ENCODE measurements at regions not wholly inside any gene's neighbourhood (a gene's known extent, or its start where the extent isn't known, plus 50 kb on each side); places are given as distances from the start of the nearest gene placed in this dataset.

GRCh38 chr1:23613191-23614031 lies 54.1 kb upstream of the ID3 start:
- H3K4me3 Mint-ChIP-seq, result no peak overlapping the region
- peak overlapping the region; percentile 61 for H3K27ac ChIP-seq (ENCODE audit: low read length)
- H3K27me3 ChIP-seq (ENCODE audit: control insufficient read depth, insufficient read depth, low read length), result no peaks in the 10 kb centered on the region
- H3K27me3 Mint-ChIP-seq (ENCODE audit: low read depth in 2 of 2), result peaks cover 5 to 10% of the 10 kb centered on the region in 2 donors
- WGBS (ENCODE audit: insufficient coverage), result 17% methylated on average over 11 of the region's 12 CpGs
- H3K4me1 ChIP-seq (ENCODE audit: control insufficient read depth, insufficient read depth, low read length), result peaks cover 26% of the 10 kb centered on the region
- H3K27ac Mint-ChIP-seq, result peak overlapping the region in 1 of 2 donors; percentile 8
- H3K9me3 ChIP-seq (ENCODE audit: control insufficient read depth, insufficient read depth, low read length), result no peaks in the 10 kb centered on the region
- no peaks in the 10 kb centered on the region for H3K36me3 Mint-ChIP-seq
- peaks cover 0 to 12% of the 10 kb centered on the region in 2 donors for H3K4me1 Mint-ChIP-seq
- H3K4me3 ChIP-seq (ENCODE audit: low read length), result no peak overlapping the region
- ATAC-seq, result no peak
- H3K9me3 Mint-ChIP-seq, result no peaks in the 10 kb centered on the region
- DNase-seq, result peak in 1 of 2 donors; percentile 64
- H3K36me3 ChIP-seq (ENCODE audit: control insufficient read depth, insufficient read depth, low read length), result no peaks in the 10 kb centered on the region
- no peak for TF ChIP-seq CTCF (IDR thresholded peaks at IDR 0.05)
- intact Hi-C loops (cut with micrococcal nuclease), result no loop called here

GRCh38 chr1:23611601-23612327 lies 52.5 kb upstream of the ID3 start:
- Histone ChIP-seq H3K27me3 (ENCODE audit: control insufficient read depth, insufficient read depth, low read length) (no peaks in the 10 kb centered on the region), H3K9me3 (ENCODE audit: control insufficient read depth, insufficient read depth, low read length) (no peaks in the 10 kb centered on the region), H3K4me3 (ENCODE audit: low read length) (no peak overlapping the region), H3K36me3 (ENCODE audit: control insufficient read depth, insufficient read depth, low read length) (no peaks in the 10 kb centered on the region), H3K4me1 (ENCODE audit: control insufficient read depth, insufficient read depth, low read length) (peaks cover 25% of the 10 kb centered on the region), H3K27ac (ENCODE audit: low read length) (no peak overlapping the region)
- intact Hi-C loops (cut with micrococcal nuclease), result no loop called here
- H3K9me3 Mint-ChIP-seq, result no peaks in the 10 kb centered on the region
- no peak overlapping the region for H3K4me3 Mint-ChIP-seq
- DNase-seq (peak in 1 of 2 donors; percentile 68), ATAC-seq (no peak)
- H3K27me3 Mint-ChIP-seq (ENCODE audit: low read depth in 2 of 2), result peaks cover 0 to 7% of the 10 kb centered on the region in 2 donors
- 34% methylated on average over 4 of the region's 4 CpGs for WGBS (ENCODE audit: insufficient coverage)
- TF ChIP-seq CTCF (IDR thresholded peaks at IDR 0.05), result no peak
- no peaks in the 10 kb centered on the region for H3K36me3 Mint-ChIP-seq
- H3K4me1 Mint-ChIP-seq, result peaks cover 0 to 12% of the 10 kb centered on the region in 2 donors
- no peak overlapping the region for H3K27ac Mint-ChIP-seq

GRCh38 chr1:23610677-23611076 lies 51.4 kb upstream of the ID3 start:
- H3K27ac ChIP-seq (ENCODE audit: low read length), result no peak overlapping the region
- H3K4me3 Mint-ChIP-seq, result no peak overlapping the region

More at GRCh38 chr1:23610677-23611076, 51.4 kb upstream of the ID3 start:
- no peak for TF ChIP-seq CTCF (IDR thresholded peaks at IDR 0.05)
- Mint-ChIP-seq H3K9me3 (no peaks in the 10 kb centered on the region), H3K36me3 (no peaks in the 10 kb centered on the region), H3K27ac (no peak overlapping the region), H3K27me3 (ENCODE audit: low read depth in 2 of 2) (peaks cover 0 to 4% of the 10 kb centered on the region in 2 donors), H3K4me1 (peaks cover 0 to 12% of the 10 kb centered on the region in 2 donors)
- no peaks in the 10 kb centered on the region for H3K36me3 ChIP-seq (ENCODE audit: control insufficient read depth, insufficient read depth, low read length)
- WGBS (ENCODE audit: insufficient coverage), result 80% methylated on average over 1 of the region's 1 CpG
- intact Hi-C loops (cut with micrococcal nuclease), result no loop called here
- H3K4me1 ChIP-seq (ENCODE audit: control insufficient read depth, insufficient read depth, low read length), result peaks cover 25% of the 10 kb centered on the region
- H3K27me3 ChIP-seq (ENCODE audit: control insufficient read depth, insufficient read depth, low read length), result no peaks in the 10 kb centered on the region
- DNase-seq (no peak), ATAC-seq (no peak)
- no peaks in the 10 kb centered on the region for H3K9me3 ChIP-seq (ENCODE audit: control insufficient read depth, insufficient read depth, low read length)
- no peak overlapping the region for H3K4me3 ChIP-seq (ENCODE audit: low read length)

Data from natural killer cell (primary cell).